HepG2 (cell line): ENCODE measurements at regions not wholly inside any gene's neighbourhood (a gene's known extent, or its start where the extent isn't known, plus 50 kb on each side); places are given as distances from the start of the nearest gene placed in this dataset.

ENCODE experiments used
- ATF7 ChIP-seq, 2 experiments: fragments of 450-650 bp in 1 of 2; sonication (generic) in 1 of 2; formaldehyde crosslinking in 1 of 2; IDR thresholded peaks; 2 replicates each; pipeline versions ENCODE4 v1.4.0 to v1.6.1; 2016 to 2020; ENCODE audit warnings: antibody characterized with exemption in 1 of 2, mild to moderate bottlenecking in 1 of 2, missing genetic modification reagents in 1 of 2
- FOXA1 ChIP-seq, 2 experiments: fragments of 450-650 bp in 1 of 2; sonication (generic) in 1 of 2; formaldehyde crosslinking in 1 of 2; IDR thresholded peaks; 2 replicates each; pipeline versions ENCODE4 v1.4.0 to v1.6.1; 2016 to 2020; ENCODE audit warnings: missing genetic modification reagents in 1 of 2
- FOXK1 ChIP-seq: sonication (generic); formaldehyde crosslinking; IDR thresholded peaks from 2 replicates; pipeline ENCODE4 v1.4.0; 2020; ENCODE audit warnings: low read depth, missing genetic modification reagents, borderline replicate concordance
- GPN1 ChIP-seq: sonication (generic); formaldehyde crosslinking; IDR thresholded peaks from 2 replicates; pipeline ENCODE4 v1.5.1; 2020; ENCODE audit warnings: missing genetic modification reagents, borderline replicate concordance
- HNF4A ChIP-seq: sonication (generic); formaldehyde crosslinking; IDR thresholded peaks from 2 replicates; pipeline ENCODE4 v1.4.0; 2020; ENCODE audit warnings: missing genetic modification reagents
- HOXD1 ChIP-seq: sonication (generic); formaldehyde crosslinking; IDR thresholded peaks from 2 replicates; pipeline ENCODE4 v1.5.0; 2020; ENCODE audit warnings: missing genetic modification reagents
- KMT2A ChIP-seq: sonication (generic); formaldehyde crosslinking; IDR thresholded peaks from 2 replicates; pipeline ENCODE4 v1.4.0; 2020; ENCODE audit warnings: missing genetic modification reagents
- MED8 ChIP-seq: sonication (generic); formaldehyde crosslinking; IDR thresholded peaks from 2 replicates; pipeline ENCODE4 v1.8.1; 2023; ENCODE audit warnings: mild to moderate bottlenecking, missing genetic modification reagents; ENCODE audit not compliant: insufficient replicate concordance
- NR2F1 ChIP-seq, 2 experiments: fragments of 450-650 bp in 1 of 2; formaldehyde crosslinking in 1 of 2; IDR thresholded peaks; 2 replicates each; pipeline versions ENCODE4 v1.5.0 to v1.6.1; 2016 to 2020; ENCODE audit warnings: mild to moderate bottlenecking in 1 of 2, missing compliant biosample characterization in 1 of 2, missing genetic modification reagents in 1 of 2, moderate library complexity in 1 of 2
- SAFB2 ChIP-seq: sonication (generic); formaldehyde crosslinking; IDR thresholded peaks from 2 replicates; pipeline ENCODE4 v1.5.1; 2020; ENCODE audit warnings: missing genetic modification reagents, low read depth, mild to moderate bottlenecking, borderline replicate concordance
- ZNF207 ChIP-seq: fragments of 450-650 bp; IDR thresholded peaks from 2 replicates; pipeline ENCODE4 v1.6.1; 2016; ENCODE audit warnings: antibody characterized with exemption, borderline replicate concordance
- ZNF775 ChIP-seq: sonication (generic); formaldehyde crosslinking; IDR thresholded peaks from 2 replicates; pipeline ENCODE4 v1.4.0; 2020; ENCODE audit warnings: missing genetic modification reagents, mild to moderate bottlenecking, moderate library complexity, borderline replicate concordance
- ZNF841 ChIP-seq: sonication (generic); formaldehyde crosslinking; IDR thresholded peaks from 2 replicates; pipeline ENCODE4 v1.8.1; 2023; ENCODE audit warnings: missing genetic modification reagents, borderline replicate concordance
- TF ChIP-seq, protein P1 (sequence below): sonication (generic); formaldehyde crosslinking; IDR thresholded peaks from 2 replicates; pipeline ENCODE4 v1.4.0; 2020; ENCODE audit warnings: mild to moderate bottlenecking, missing genetic modification reagents, borderline replicate concordance
- TF ChIP-seq, protein P2 (sequence below): sonication (generic); IDR thresholded peaks from 2 replicates; pipeline ENCODE4 v1.6.1; 2016; ENCODE audit warnings: low read depth, borderline replicate concordance
- TF ChIP-seq, protein P3 (sequence below): sonication (generic); formaldehyde crosslinking; IDR thresholded peaks from 2 replicates; pipeline ENCODE4 v1.8.0; 2022; ENCODE audit warnings: mild to moderate bottlenecking, missing genetic modification reagents
- TF ChIP-seq, protein P4 (sequence below), 2 experiments: sonication (generic) in 1 of 2; formaldehyde crosslinking in 1 of 2; IDR thresholded peaks; 2 replicates each; pipeline versions ENCODE4 v1.6.1 to v1.9.0; 2014 to 2022; ENCODE audit warnings: antibody characterized with exemption in 1 of 2, borderline replicate concordance in 1 of 2, inconsistent platforms in 1 of 2, low read depth in 1 of 2, missing genetic modification reagents in 1 of 2

DNA sequence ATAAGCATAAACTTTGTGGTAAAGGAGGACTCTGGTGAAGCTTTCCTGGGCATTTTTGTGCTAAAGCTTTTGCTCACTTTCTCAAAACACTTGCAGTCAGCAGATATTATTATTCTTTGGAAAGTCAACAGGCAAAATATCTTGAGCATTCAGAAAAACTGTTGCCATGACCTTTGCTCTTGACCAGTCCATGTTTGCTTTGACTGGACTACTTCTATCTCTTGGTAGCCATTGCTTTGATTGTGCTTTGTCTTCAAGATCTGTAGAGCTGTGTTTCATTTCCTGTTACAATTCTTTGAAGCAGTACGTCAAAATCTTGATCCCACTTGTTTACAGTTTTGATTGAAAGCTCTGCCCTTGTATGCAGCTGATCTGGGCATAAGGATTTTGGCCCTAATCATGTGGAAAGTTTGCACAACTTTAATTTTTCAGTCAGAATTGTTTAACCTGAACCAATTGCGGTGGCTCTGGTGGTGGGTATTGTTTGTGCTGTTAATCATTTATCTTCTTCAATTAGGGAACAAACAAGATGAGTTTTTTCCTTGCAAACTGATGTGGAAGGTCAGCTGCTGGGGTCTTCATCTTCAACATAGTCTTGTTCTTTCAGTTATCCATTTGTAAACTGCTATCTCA is 121.5 kb upstream of the NUDT6 start (continued):
- TF ChIP-seq HNF4A (CRISPR knock-in tag), result peak; percentile 86
- no peak for TF ChIP-seq MED8
- TF ChIP-seq HOXD1, result no peak
- no peak for TF ChIP-seq ZNF841 (CRISPR knock-in tag)
- TF ChIP-seq ZNF775 (CRISPR knock-in tag), result no peak
- TF ChIP-seq, protein P1, sequence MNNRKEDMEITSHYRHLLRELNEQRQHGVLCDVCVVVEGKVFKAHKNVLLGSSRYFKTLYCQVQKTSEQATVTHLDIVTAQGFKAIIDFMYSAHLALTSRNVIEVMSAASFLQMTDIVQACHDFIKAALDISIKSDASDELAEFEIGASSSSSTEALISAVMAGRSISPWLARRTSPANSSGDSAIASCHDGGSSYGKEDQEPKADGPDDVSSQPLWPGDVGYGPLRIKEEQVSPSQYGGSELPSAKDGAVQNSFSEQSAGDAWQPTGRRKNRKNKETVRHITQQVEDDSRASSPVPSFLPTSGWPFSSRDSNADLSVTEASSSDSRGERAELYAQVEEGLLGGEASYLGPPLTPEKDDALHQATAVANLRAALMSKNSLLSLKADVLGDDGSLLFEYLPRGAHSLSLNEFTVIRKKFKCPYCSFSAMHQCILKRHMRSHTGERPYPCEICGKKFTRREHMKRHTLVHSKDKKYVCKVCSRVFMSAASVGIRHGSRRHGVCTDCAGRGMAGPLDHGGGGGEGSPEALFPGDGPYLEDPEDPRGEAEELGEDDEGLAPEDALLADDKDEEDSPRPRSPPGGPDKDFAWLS (CRISPR knock-in tag), result no peak
- TF ChIP-seq SAFB2 (CRISPR knock-in tag), result no peak
- no peak for TF ChIP-seq ZNF207
- TF ChIP-seq GPN1 (CRISPR knock-in tag), result no peak
- TF ChIP-seq ATF7 (IDR thresholded peaks at IDR 0.05), result no peak
- no peak for TF ChIP-seq ATF7 (CRISPR knock-in tag; IDR thresholded peaks at IDR 0.05)
- TF ChIP-seq KMT2A (CRISPR knock-in tag), result no peak
- TF ChIP-seq, protein P2, sequence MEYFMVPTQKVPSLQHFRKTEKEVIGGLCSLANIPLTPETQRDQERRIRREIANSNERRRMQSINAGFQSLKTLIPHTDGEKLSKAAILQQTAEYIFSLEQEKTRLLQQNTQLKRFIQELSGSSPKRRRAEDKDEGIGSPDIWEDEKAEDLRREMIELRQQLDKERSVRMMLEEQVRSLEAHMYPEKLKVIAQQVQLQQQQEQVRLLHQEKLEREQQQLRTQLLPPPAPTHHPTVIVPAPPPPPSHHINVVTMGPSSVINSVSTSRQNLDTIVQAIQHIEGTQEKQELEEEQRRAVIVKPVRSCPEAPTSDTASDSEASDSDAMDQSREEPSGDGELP, result no peak; the same call in 1 of the 2 replicates
- TF ChIP-seq, protein P3, sequence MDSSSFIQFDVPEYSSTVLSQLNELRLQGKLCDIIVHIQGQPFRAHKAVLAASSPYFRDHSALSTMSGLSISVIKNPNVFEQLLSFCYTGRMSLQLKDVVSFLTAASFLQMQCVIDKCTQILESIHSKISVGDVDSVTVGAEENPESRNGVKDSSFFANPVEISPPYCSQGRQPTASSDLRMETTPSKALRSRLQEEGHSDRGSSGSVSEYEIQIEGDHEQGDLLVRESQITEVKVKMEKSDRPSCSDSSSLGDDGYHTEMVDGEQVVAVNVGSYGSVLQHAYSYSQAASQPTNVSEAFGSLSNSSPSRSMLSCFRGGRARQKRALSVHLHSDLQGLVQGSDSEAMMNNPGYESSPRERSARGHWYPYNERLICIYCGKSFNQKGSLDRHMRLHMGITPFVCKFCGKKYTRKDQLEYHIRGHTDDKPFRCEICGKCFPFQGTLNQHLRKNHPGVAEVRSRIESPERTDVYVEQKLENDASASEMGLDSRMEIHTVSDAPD (CRISPR knock-in tag), result no peak
- TF ChIP-seq, protein P4, sequence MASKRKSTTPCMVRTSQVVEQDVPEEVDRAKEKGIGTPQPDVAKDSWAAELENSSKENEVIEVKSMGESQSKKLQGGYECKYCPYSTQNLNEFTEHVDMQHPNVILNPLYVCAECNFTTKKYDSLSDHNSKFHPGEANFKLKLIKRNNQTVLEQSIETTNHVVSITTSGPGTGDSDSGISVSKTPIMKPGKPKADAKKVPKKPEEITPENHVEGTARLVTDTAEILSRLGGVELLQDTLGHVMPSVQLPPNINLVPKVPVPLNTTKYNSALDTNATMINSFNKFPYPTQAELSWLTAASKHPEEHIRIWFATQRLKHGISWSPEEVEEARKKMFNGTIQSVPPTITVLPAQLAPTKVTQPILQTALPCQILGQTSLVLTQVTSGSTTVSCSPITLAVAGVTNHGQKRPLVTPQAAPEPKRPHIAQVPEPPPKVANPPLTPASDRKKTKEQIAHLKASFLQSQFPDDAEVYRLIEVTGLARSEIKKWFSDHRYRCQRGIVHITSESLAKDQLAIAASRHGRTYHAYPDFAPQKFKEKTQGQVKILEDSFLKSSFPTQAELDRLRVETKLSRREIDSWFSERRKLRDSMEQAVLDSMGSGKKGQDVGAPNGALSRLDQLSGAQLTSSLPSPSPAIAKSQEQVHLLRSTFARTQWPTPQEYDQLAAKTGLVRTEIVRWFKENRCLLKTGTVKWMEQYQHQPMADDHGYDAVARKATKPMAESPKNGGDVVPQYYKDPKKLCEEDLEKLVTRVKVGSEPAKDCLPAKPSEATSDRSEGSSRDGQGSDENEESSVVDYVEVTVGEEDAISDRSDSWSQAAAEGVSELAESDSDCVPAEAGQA (IDR thresholded peaks at IDR 0.05; ENCODE audit: low read depth), result no peak
- TF ChIP-seq, protein P4 (CRISPR knock-in tag; IDR thresholded peaks at IDR 0.05; ENCODE audit: borderline replicate concordance), result no peak
- peak in 1 of 2 experiments; percentile 65; a peak in 2 of 4 replicates for TF ChIP-seq NR2F1 (CRISPR knock-in tag; IDR thresholded peaks at IDR 0.05)
- no peak for TF ChIP-seq FOXK1
- TF ChIP-seq FOXA1 (IDR thresholded peaks at IDR 0.05), result no peak
- TF ChIP-seq FOXA1 (CRISPR knock-in tag; IDR thresholded peaks at IDR 0.05), result peak; percentile 81
